Esophagus muscularis mucosa (tissue), 4 donors: ENCODE measurements at regions not wholly inside any gene's neighbourhood (a gene's known extent, or its start where the extent isn't known, plus 50 kb on each side); places are given as distances from the start of the nearest gene placed in this dataset.

Source experiments
- DNase-seq: peaks from one replicate; pipeline ENCODE4 v3.0.0-alpha.2; 2017; ENCODE audit errors: extremely low spot score
- H3K27ac ChIP-seq, 4 donors: fragments of 200-600 bp; sonication (generic); replicated peaks in 1 of 4; 1 replicate in 3 of 4; 2 replicates in 1 of 4; pipeline ENCODE4 v1.5.1; 2016 to 2019; ENCODE audit warnings: mild to moderate bottlenecking in 1 of 4
- H3K27me3 ChIP-seq, 4 donors: fragments of 200-600 bp; sonication (generic); one replicate each; pipeline versions ENCODE4 v1.5.1 to v1.6.0; 2016 to 2019
- H3K36me3 ChIP-seq, 4 donors: fragments of 200-600 bp; sonication (generic); one replicate each; pipeline ENCODE4 v1.5.1; 2016 to 2019
- H3K4me1 ChIP-seq, 4 donors: fragments of 200-600 bp; sonication (generic); one replicate each; pipeline ENCODE4 v1.5.1; 2016 to 2019
- H3K4me3 ChIP-seq, 4 donors: fragments of 200-600 bp; sonication (generic); 1 replicate in 2 of 4; 2 replicates in 2 of 4; pipeline ENCODE4 v1.5.1; 2016 to 2019; ENCODE audit warnings: mild to moderate bottlenecking in 4 of 4, moderate library complexity in 1 of 4
- H3K9me3 ChIP-seq, 4 donors: fragments of 200-600 bp; sonication (generic); 1 replicate in 3 of 4; 2 replicates in 1 of 4; pipeline ENCODE4 v1.5.1; 2016 to 2019
- EP300 ChIP-seq: sonication (generic); formaldehyde crosslinking; IDR thresholded peaks from one replicate; pipeline ENCODE4 v1.6.1; 2017; ENCODE audit warnings: antibody characterized with exemption
- POLR2A ChIP-seq: fragments of 450-650 bp; IDR thresholded peaks from one replicate; pipeline ENCODE4 v1.6.1; 2017; ENCODE audit warnings: antibody characterized with exemption, moderate library complexity, mild to moderate bottlenecking, low read depth
- POLR2AphosphoS5 ChIP-seq, 2 donors: sonication (generic); formaldehyde crosslinking; IDR thresholded peaks; one replicate each; pipeline ENCODE4 v1.6.1; 2017; ENCODE audit warnings: antibody characterized with exemption in 2 of 2
- WGBS: methylation state at CpG from one replicate; pipeline ENCODE4 v1.1.5; 2018; 5-methylcytosine and 5-hydroxymethylcytosine counted together
- intact Hi-C: fragments of 100-400 bp; cut with DNase I; formaldehyde crosslinking; loops from one replicate; pipeline ENCODE4 v1.15.1; 2023
- TF ChIP-seq, protein P1 (sequence below), 3 experiments: fragments of 200-600 bp in 2 of 3; fragments of 450-650 bp in 1 of 3; sonication (generic) in 2 of 3; IDR thresholded peaks; one replicate each; pipeline ENCODE4 v1.5.1; 2017 to 2019; ENCODE audit warnings: antibody characterized with exemption in 3 of 3, mild to moderate bottlenecking in 2 of 3, moderate library complexity in 1 of 3

DNA sequence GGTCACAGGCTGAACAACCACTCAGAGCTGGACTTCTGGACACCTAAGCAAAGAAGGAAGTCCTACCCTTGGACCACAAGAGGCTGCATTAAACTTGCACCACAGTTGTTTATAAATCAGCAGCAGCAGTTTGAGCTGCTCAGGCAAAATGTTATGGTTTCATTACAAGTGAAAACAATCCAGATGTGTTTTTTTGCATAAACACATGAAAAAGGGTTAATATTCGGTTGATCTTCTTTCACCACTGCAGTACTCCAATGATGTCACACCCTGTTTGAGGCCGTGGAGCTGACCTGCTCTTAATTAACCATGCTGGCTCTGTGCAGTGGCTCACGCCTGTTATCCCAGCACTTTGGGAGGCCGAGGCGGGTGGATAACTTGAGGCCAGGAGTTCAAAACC, 490.8 kb upstream of the CELF2 start:
- TF ChIP-seq POLR2AphosphoS5 (IDR thresholded peaks at IDR 0.05) (no peak), POLR2A (no peak), EP300 (no peak)
- TF ChIP-seq, protein P1, sequence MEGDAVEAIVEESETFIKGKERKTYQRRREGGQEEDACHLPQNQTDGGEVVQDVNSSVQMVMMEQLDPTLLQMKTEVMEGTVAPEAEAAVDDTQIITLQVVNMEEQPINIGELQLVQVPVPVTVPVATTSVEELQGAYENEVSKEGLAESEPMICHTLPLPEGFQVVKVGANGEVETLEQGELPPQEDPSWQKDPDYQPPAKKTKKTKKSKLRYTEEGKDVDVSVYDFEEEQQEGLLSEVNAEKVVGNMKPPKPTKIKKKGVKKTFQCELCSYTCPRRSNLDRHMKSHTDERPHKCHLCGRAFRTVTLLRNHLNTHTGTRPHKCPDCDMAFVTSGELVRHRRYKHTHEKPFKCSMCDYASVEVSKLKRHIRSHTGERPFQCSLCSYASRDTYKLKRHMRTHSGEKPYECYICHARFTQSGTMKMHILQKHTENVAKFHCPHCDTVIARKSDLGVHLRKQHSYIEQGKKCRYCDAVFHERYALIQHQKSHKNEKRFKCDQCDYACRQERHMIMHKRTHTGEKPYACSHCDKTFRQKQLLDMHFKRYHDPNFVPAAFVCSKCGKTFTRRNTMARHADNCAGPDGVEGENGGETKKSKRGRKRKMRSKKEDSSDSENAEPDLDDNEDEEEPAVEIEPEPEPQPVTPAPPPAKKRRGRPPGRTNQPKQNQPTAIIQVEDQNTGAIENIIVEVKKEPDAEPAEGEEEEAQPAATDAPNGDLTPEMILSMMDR (IDR thresholded peaks at IDR 0.05), result no peak
- no peaks in the 10 kb centered on the region for H3K36me3 ChIP-seq
- H3K4me3 ChIP-seq, result no peak overlapping the region
- H3K4me1 ChIP-seq, result peaks cover 0 to 9% (median 3%) of the 10 kb centered on the region in 4 donors
- DNase-seq, result peak; percentile 53
- no peaks in the 10 kb centered on the region for H3K9me3 ChIP-seq
- 87% methylated on average over 5 of the region's 5 CpGs for WGBS
- H3K27ac ChIP-seq, result no peak overlapping the region
- intact Hi-C loops, result no loop called here
- no peaks in the 10 kb centered on the region for H3K27me3 ChIP-seq

DNA sequence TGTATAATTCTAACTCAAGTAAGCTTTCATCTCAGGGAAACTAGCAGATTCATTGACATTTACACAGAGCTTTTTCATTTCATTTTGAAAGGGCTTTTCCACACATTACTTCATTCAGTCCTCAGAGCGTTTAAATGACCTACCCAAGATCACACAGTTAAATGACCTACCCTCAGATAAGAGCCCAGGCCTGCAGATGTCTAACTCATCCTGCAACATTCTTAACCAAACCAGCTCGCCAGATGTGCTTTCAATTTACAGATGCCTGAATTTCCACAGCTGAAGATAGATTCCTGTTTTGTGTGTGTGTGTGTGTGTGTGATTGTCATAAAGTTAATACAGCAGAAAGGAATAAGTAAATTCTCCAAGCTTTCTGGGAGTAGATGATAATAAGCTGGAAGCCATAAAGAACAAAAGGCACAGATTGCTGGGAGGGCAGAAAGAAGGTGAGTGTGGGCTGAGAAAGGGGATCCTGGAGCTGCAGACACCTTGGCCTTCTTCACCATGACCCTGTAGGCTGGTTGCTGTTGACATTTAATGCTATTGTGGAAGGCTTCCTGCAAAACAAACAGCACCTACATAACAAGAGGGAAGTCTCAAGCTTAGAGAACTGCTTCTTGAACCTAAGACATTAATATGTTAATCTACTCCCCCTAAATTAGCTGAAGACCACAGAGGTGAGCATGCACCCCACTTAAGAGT, 489.7 kb upstream of the CELF2 start:
- H3K27me3 ChIP-seq, result no peaks in the 10 kb centered on the region
- H3K4me3 ChIP-seq, result no peak overlapping the region
- no peak overlapping the region for H3K27ac ChIP-seq
- peaks cover 0 to 9% (median 3%) of the 10 kb centered on the region in 4 donors for H3K4me1 ChIP-seq
- no peak for TF ChIP-seq POLR2AphosphoS5 (IDR thresholded peaks at IDR 0.05)
- no peak for TF ChIP-seq EP300
- TF ChIP-seq, protein P1 (IDR thresholded peaks at IDR 0.05), result no peak
- no peak for TF ChIP-seq POLR2A
- 82% methylated on average over 2 of the region's 2 CpGs for WGBS
- no peaks in the 10 kb centered on the region for H3K9me3 ChIP-seq
- no peaks in the 10 kb centered on the region for H3K36me3 ChIP-seq
- no peak for DNase-seq
- intact Hi-C loops, result no loop called here

DNA sequence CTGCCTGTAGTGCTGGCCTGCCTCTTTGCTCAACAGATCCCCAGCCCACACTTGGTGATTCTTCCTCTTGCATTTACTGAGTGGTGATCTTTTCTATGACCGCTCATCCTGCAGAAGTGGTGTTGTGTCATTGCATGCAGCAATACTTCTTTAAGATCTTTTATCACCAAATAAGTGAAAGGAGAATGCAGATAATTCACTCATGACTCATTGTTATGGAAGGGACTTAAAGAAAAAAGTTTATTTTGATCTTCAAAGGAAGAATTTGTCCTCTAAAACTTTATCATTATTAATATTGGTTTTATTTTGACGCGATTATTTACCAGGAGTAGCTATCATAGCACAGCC, 489.1 kb upstream of the CELF2 start:
- Histone ChIP-seq H3K27me3 (no peaks in the 10 kb centered on the region), H3K4me3 (no peak overlapping the region), H3K9me3 (no peaks in the 10 kb centered on the region), H3K36me3 (no peaks in the 10 kb centered on the region), H3K27ac (no peak overlapping the region), H3K4me1 (peaks cover 0 to 9% (median 3%) of the 10 kb centered on the region in 4 donors)
- DNase-seq, result no peak
- TF ChIP-seq POLR2AphosphoS5 (IDR thresholded peaks at IDR 0.05) (no peak), EP300 (no peak), POLR2A (no peak)
- TF ChIP-seq, protein P1 (IDR thresholded peaks at IDR 0.05), result no peak
- intact Hi-C loops, result no loop called here
- WGBS, result 93% methylated on average over 3 of the region's 3 CpGs

DNA sequence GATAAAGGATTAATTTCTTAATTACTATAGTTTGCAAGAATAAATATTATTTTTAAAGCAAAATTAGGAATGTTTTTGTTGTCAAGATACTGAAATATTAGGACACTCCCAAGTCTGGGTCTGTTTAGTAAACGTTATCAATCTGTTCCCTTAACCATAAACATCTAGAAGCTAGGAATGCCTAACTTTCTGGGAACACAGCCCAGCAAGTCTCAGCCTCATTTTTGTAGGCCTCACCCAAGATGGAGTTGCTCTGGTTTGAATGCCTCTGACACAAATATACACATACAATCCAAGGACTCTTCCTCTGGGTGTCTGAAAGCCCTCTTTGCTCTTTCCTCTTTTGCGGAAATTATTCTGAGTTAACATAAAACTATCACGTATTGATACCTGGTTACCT, 487.4 kb upstream of the CELF2 start:
- peaks cover 0 to 9% (median 3%) of the 10 kb centered on the region in 4 donors for H3K4me1 ChIP-seq
- TF ChIP-seq POLR2AphosphoS5 (IDR thresholded peaks at IDR 0.05) (no peak), EP300 (no peak), POLR2A (no peak)
- TF ChIP-seq, protein P1 (IDR thresholded peaks at IDR 0.05), result no peak
- no peaks in the 10 kb centered on the region for H3K36me3 ChIP-seq
- H3K27me3 ChIP-seq, result no peaks in the 10 kb centered on the region
- WGBS, result 53% methylated on average over 3 of the region's 3 CpGs
- H3K4me3 ChIP-seq, result no peak overlapping the region
- intact Hi-C loops, result no loop called here
- H3K27ac ChIP-seq, result no peak overlapping the region
- no peaks in the 10 kb centered on the region for H3K9me3 ChIP-seq
- DNase-seq, result no peak

DNA sequence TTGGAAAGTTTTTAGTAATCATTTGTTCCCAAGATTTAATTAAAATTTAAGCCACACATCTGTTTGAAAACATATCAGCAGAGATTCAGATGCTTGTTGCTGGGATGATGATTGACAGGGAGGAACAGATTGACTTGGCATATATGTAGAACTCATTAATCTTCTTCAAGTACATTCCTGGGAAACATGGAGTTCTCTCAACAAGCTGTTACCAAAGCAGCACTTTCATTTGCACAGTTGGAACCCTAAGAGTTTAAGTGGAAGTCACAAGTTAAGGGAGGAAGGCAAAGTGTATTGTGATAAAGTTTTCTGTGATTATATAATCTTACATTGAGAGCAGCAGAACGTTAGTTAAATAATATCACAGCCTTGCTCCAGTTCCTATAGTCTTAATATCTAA, 485.4 kb upstream of the CELF2 start:
- Histone ChIP-seq H3K4me1 (peaks cover 0 to 9% (median 3%) of the 10 kb centered on the region in 4 donors), H3K9me3 (no peaks in the 10 kb centered on the region), H3K36me3 (no peaks in the 10 kb centered on the region), H3K27ac (no peak overlapping the region), H3K4me3 (no peak overlapping the region), H3K27me3 (no peaks in the 10 kb centered on the region)
- TF ChIP-seq POLR2AphosphoS5 (IDR thresholded peaks at IDR 0.05) (no peak), EP300 (no peak), POLR2A (no peak)
- TF ChIP-seq, protein P1 (IDR thresholded peaks at IDR 0.05), result no peak
- 80% methylated on average over 1 of the region's 1 CpG for WGBS
- intact Hi-C loops, result no loop called here
- DNase-seq, result no peak
